Esophagus squamous epithelium (tissue), 4 donors: ENCODE measurements at regions not wholly inside any gene's neighbourhood (a gene's known extent, or its start where the extent isn't known, plus 50 kb on each side); places are given as distances from the start of the nearest gene placed in this dataset.

Source experiments
- CTCF ChIP-seq, 6 experiments: fragments of 450-650 bp in 4 of 6; fragments of 200-600 bp in 2 of 6; sonication (generic) in 2 of 6; IDR thresholded peaks; one replicate each; pipeline ENCODE4 v1.5.1; 2016 to 2019; ENCODE audit warnings: antibody characterized with exemption in 6 of 6, mild to moderate bottlenecking in 4 of 6, moderate library complexity in 4 of 6
- POLR2A ChIP-seq, 4 donors: fragments of 450-650 bp; IDR thresholded peaks; one replicate each; pipeline ENCODE4 v1.6.1; 2017; ENCODE audit warnings: antibody characterized with exemption in 4 of 4, mild to moderate bottlenecking in 4 of 4, moderate library complexity in 3 of 4

GRCh38 chr6:66814156-66814555 is 1107.1 kb upstream of the EYS start:
- TF ChIP-seq POLR2A (IDR thresholded peaks at IDR 0.05) = no peak
- TF ChIP-seq CTCF (IDR thresholded peaks at IDR 0.05) = no peak
